HG03460 (cell line): ENCODE measurements at regions not wholly inside any gene's neighbourhood (a gene's known extent, or its start where the extent isn't known, plus 50 kb on each side); places are given as distances from the start of the nearest gene placed in this dataset.
"Not testable (repeated sequence)": the region's sequence is repeated elsewhere in the genome, so short reads cannot be mapped to it uniquely, and the experiment has no call there.

Experiments used
- ATAC-seq: cut with Tn5 transposase; IDR thresholded peaks from one replicate; pipeline ENCODE4 v1.9.1; 2021; ENCODE audit not compliant: unreplicated experiment

DNA sequence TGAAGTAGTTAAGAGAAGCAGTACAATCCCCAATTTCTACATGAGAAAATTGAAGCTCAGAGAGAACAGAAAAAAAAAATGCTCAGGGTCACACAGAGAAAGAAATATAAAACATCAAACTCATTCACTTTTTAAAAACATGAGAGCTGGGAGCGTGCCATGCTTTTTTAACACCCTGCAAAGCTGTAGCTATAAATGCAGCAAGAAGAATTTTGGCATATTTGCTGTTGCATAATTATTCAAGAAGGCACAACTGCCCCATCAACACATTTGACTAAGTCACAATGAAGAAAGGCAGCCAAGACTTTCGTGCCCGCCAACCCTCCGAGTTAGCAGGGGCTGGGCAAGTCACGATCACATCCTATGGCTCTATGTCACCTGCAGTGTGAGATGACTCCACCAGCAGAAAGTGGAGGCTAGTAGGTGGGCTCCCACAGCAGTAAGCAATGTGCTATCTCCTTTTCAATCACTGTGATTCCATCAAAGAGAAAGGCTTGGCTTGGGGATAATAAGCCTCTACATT is 214.8 kb downstream of the DHX15 start:
- ATAC-seq = no peak

- no peak for ATAC-seq
These were observed 215.6 kb downstream of the DHX15 start for GRCh38 chr4:24368801-24369200.

GRCh38 chr4:24364852-24365251 is 219.5 kb downstream of the DHX15 start:
- ATAC-seq = no peak

DNA sequence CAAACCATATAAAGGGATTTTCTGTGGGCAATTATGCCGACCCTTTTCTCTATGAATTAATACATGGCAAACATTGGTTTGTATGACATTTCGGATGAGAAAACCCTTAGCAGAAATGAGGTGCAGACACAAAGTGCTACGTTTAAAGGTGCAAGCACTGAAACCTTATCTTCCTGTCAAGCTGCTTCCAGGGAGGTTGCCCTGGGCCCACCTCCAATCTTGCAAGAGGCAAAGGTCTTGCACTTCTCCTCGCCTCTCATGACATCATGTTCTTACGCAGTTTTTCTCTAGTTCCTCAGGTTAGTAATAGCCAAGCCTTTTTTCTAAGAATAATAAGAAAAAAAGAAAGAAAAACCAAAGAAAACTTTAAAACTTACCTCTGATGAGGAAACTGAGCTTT is 220.1 kb downstream of the DHX15 start:
- ATAC-seq = no peak

DNA sequence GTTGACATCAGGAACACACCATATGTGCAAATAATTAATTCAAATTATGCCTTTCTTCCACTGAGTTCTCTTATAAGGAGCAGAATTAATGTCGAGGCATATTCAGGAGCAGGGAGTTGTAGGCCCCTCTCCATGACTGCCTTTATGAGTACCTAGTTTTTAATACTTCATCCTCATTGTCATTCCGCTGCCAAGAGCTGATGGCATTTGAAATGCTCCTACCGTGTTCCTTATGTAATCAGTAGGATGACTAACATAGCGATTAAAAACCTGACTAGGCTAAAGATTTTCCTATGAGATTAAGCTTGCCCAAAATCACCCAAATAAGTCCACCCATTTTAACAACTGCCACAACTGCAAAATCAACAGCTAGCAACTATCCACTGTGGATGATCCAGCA is 220.6 kb downstream of the DHX15 start:
- no peak for ATAC-seq

DNA sequence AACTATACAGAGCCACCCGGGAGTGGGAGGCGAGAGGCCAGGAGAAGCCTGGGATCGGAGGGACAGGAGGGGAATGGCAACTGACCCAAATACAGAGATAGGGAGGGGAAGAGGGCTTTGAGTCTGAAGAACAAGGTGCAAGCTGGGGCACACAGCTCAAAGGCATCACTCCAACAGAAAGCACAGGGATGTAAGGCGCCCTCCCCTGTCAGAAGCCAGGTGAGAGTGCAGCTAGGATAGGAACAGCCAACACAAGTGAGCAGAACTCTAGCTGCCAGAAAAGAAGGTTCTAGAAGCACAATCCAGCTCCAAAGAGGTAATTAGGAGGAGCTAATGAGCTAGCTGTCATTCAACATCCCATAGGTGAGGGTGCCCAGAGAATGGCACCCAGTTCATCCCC is 232.2 kb downstream of the DHX15 start:
- no peak for ATAC-seq

DNA sequence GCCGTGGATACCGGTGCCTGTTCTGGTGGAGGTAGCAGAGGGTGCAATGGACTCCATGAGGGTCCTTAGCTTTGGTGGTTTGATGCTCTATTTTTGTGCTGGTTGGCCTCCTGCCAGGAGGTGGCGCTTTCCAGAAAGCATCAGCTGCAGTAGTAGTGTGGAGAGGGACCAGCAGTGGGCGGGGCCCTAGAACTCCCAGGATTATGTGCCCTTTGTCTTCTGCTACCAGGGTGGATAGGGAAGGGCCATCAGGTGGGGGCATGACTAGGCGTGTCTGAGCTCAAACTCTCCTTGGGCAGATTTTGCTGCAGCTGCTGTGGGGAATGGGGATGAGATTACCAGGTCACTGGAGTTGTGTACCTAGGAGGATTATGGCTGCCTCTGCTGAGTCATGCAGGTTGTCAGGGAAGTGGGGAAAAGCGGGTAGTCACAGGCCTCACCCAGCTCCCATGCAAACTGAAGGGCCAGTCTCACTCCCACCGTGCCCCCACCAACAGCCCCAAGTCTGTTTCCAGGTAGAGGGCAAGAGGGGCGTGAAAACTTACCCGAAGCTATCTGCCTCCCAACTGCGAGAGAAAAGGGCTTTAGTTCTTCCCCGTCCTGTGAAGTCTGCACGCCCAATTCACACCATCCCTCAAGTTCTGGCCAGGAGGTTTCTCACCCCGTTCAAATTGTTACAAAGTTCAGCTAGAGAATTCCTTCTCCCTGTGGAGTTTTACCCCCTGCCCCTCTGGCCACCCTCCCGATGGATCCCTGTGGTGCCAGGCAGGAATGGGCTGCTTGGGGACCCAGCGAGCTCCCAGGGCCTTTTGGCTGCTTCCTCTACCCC is 235.0 kb downstream of the DHX15 start:
- ATAC-seq = not testable (repeated sequence)

DNA sequence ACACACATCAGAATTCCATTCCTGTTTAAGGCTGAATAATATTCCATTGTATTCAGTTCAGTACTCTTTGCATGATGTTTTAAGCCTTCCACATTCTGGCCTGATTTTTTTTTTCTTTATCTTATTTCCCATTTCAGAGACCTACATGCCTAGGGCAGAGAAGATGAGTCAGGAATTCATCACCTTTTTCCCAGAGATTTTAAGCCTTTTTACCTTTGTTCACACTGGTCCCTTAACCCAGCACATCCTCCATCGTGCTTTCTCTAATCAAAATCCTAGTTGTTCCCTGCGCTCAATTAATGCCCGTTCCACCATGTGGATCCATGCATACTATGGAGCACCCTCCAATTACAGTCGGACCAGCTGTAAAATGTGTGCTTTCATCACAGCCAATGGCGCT is 245.1 kb downstream of the DHX15 start:
- ATAC-seq = no peak

- no peak for ATAC-seq
These were observed 246.7 kb downstream of the DHX15 start for GRCh38 chr4:24337451-24338190.

- no peak for ATAC-seq
These were observed 248.7 kb downstream of the DHX15 start for GRCh38 chr4:24335616-24336015.

GRCh38 chr4:24334906-24335305 is 249.4 kb downstream of the DHX15 start:
- no peak for ATAC-seq

DNA sequence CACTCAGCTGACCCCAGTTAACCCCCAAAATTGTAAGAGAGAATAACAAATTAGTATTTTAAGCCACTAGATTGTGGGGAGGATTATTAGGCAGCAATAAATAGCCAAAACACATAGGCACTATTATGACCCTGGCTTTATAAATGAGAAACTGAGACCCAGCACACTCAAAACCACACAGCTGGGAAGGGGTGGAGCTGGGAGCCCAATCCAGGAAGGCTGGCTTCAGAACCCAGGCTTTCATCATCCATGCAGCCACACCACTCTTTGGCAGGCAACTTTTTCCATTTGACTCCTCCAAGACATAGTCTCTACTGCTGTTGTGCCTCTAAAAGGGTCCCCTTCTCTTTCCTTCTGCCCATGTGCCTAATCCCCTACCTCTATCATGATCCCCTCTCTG is 253.8 kb downstream of the DHX15 start:
- ATAC-seq = no peak

DNA sequence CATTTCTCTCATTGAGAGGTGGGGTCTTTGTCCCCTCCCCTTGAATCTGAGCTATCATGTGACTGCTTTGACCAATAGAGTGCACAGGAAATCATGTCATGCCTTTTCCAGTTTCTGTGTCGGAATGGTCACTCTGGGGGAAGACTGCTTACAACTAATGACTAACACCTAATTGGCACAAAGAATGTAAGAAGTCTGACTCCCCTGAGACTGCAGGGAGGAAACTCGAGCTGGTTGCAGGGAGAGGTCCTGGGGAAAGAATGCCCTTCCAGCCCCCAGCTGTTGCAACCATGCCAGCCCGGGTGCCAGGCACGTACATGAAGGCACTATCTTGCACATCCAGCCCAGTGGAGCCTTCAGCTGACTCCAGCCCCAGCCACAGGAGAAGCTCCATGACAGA is 254.2 kb downstream of the DHX15 start:
- no peak for ATAC-seq

DNA sequence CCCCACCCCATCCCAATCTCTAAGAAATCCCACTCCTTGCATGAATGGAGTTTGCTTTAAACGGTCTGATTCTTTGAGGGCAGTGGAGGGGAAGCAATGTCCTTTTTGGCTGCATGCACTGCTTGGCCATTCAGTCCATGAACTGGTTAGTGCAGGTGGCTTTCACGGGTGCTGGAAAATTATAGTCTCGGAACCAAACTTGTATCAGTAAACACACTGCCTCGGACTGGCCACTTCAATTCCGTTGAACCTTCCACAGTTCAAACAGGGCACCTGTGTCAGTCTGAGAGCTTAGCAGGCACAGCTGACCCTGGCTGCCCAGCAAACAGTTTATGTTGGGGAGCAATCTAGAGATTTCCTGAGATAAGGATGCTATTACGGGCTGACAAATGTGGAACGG is 255.6 kb downstream of the DHX15 start:
- ATAC-seq = no peak

- no peak for ATAC-seq
These were observed 256.0 kb downstream of the DHX15 start for GRCh38 chr4:24328310-24328709.

GRCh38 chr4:24322995-24323394 is 261.4 kb downstream of the DHX15 start:
- ATAC-seq = no peak

DNA sequence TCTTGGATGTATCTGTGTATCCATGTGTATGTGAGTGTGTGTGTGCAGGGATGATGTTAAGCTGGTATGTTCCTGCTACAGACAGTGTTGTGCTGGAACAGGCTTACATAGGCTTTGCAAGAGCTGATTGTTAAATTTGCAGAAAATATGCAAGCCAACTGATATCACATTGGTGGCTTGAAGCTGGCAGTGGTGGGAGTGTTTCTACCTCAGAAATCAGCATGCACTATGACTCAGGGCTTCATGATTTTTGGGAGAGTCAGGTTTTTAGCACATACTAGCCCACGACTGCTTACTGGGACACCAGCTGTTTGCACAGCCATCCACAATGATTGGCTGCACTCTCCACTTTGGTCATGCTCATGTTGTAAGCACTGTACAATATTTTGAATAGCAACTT is 261.8 kb downstream of the DHX15 start:
- no peak for ATAC-seq

DNA sequence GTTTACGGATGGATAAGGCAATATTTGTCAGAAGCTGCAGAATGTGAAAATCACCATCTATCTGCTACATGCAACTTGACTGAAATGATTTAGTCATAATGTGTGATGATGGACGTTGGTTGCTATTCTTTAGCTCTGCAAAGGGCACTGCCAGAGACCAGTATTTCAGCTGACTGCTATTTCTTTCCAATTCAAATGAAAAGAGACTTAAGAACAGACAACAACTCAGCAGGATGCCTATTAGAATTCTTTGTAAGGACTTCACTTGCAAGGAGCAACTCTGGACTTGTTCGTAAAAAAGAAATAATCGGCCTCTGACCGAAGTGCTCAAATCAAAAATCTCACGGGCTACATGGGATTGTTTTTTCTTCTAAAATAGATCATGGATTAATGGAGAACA is 262.7 kb downstream of the DHX15 start:
- ATAC-seq = no peak

DNA sequence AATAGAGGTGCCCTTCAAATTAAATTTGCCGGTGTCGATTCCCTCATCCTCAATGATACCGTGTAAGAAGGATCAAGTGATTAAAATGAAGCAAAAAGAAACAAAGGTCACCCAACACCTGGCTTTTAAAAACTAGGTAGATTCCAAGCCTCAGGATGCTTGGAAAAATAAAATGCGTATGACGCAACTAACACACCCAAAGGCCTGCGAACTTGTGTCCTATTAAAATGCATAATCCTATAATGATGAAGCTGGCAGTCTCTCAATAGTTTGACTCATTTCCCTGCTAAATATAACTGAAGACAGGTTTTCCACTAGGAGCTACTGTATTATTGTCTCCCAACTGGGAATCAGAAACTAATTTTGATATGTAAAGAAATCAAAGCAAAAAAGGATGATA is 263.2 kb downstream of the DHX15 start:
- ATAC-seq = no peak

DNA sequence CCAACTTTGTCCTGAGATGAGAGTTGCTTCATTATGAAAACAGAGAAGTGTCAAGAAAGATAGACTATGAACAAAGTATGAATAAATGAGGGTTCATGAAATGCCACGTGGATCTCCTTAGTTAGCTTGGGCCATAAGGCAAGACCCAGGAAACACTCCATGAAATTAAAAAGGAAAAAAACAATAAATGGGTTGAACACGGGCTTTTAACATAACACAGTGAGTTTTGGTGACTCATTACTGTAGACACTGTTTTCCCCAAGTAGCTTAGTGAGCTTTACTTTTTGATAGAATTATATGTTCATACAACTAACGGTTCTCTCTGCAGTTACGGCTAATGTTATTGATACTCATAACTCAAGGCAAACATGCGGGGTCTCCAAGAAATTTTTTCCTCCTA is 265.0 kb downstream of the DHX15 start:
- ATAC-seq = no peak

DNA sequence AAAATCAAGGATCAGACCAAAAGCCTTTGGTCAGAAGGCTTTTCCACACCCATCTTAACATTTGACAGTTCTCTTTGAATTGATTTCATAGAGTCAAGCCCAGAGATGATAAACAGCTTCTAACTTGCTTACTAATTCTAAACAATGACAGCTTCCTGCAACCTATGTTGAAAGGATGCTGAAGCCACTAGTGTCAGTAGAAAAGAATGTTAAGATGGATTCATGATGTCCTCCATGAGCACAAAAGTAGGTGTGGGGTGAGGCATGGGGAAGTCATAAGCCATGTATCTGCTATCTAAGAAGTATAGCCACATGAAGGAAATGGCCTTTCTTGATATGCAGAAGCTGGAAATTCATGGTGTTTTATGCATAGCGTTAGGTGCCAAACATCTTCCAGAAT is 269.3 kb downstream of the DHX15 start:
- no peak for ATAC-seq

GRCh38 chr4:24312261-24312913 is 272.0 kb downstream of the DHX15 start:
- no peak for ATAC-seq
